ENCODE measurements at regions not wholly inside any gene's neighbourhood (a gene's known extent, or its start where the extent isn't known, plus 50 kb on each side); places are given as distances from the start of the nearest gene placed in this dataset.
"Not testable (repeated sequence)": the region's sequence is repeated elsewhere in the genome, so short reads cannot be mapped to it uniquely, and the experiment has no call there.

DNA sequence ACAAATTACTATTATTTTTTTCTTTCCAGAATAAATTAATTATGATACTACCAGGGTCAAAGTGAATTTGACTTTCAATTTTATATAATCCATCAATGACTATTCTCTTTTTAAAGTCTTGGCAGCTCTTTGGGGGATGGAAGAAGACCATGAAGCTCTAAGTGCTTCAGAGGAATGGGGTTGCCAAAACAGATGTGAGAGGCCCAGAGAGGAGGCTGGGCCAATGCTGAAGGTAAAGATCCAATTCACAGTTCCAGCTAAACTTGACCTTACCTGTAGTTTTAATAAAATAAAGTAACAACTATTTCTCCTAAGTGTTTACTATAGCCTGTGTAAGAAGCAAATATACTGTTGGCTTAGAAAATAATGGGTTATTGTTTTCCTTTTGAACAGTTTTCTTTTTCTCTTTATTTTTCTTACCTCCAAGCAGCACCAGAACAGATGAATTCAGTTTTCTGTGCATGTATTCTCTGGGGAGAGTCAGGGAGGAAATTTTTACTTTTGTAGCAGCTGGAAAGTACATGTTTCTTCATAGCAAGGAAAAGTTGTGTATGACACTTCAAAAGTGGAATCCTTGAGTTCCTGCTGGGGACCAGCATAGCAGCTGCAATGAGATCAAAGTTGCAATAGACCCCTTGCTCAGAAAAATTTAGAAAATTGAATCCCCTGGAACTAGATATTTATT is 104.9 kb downstream of the CEP44 start:
- Mint-ChIP-seq H3K36me3 (ENCODE audit: low read depth) (no peaks in the 10 kb centered on the region), H3K9me3 (no peaks in the 10 kb centered on the region), H3K27me3 (ENCODE audit: low read depth) (peaks cover 4% of the 10 kb centered on the region), H3K4me1 (ENCODE audit: low read depth) (no peaks in the 10 kb centered on the region), H3K4me3 (no peak overlapping the region), H3K27ac (no peak overlapping the region)

DNA sequence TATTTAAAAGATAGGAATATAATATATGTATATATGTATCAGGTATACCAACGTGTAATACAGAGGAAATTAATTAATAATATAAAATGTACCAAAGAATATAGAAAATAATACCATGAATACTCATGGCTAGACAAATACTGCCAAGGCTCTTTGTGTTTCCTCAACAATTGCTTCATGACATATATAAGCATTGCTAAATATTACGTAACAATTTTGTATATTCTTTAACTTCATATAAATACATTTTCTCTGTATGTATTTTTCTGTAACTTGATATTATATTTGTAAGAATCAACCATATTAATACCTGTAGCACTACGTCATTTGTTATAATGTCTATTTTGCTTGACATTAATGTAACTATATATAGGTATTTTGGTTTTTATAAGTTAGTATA is 104.0 kb downstream of the CEP44 start:
- no peak overlapping the region for H3K4me3 Mint-ChIP-seq
- no peak overlapping the region for H3K27ac Mint-ChIP-seq
- no peaks in the 10 kb centered on the region for H3K36me3 Mint-ChIP-seq (ENCODE audit: low read depth)
- H3K27me3 Mint-ChIP-seq (ENCODE audit: low read depth) = peaks cover 4% of the 10 kb centered on the region
- no peaks in the 10 kb centered on the region for H3K4me1 Mint-ChIP-seq (ENCODE audit: low read depth)
- H3K9me3 Mint-ChIP-seq = no peaks in the 10 kb centered on the region

DNA sequence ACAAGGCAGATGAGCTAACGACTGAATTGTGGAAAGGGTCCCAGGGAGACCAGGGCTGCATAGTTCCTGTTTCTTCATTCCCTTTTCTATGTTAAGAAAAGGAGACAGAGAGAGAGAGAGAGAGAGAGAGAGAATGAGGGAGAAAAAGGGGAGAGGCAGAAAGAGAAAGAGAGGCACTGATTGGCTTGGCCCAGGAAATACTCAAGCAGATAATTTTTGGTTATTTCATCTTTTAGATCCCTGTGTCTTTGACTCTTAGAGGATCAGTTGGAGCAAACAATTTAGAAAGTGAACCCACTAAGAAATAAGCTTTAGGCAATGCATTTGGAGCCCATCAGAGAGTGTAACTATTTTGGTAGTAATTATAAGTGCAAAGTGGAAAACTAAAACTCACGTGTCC is 103.4 kb downstream of the CEP44 start:
- no peaks in the 10 kb centered on the region for H3K36me3 Mint-ChIP-seq (ENCODE audit: low read depth)
- no peak overlapping the region for H3K4me3 Mint-ChIP-seq
- H3K4me1 Mint-ChIP-seq (ENCODE audit: low read depth) = no peaks in the 10 kb centered on the region
- peaks cover 4% of the 10 kb centered on the region for H3K27me3 Mint-ChIP-seq (ENCODE audit: low read depth)
- H3K27ac Mint-ChIP-seq = no peak overlapping the region
- no peaks in the 10 kb centered on the region for H3K9me3 Mint-ChIP-seq

DNA sequence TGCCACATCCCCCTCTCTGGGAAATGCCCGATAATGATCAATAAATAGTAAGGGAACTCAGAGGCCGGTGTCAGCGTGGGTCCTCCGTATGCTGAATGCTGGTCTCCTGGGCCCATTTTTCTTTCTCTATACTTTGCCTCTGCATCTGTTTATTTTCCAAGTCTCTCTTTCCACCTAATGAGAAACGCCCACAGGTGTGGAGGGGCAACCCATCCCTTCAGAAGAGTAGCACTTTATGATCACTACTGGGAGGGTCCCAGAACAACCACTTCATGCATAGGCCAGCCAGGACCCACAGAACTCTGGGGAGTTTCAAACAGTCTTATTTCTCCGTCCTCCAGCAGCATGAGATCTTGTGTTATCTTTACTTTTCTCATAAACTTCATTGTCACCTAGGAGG is 100.1 kb downstream of the CEP44 start:
- H3K4me3 Mint-ChIP-seq = no peak overlapping the region
- no peak overlapping the region for H3K27ac Mint-ChIP-seq
- no peaks in the 10 kb centered on the region for H3K4me1 Mint-ChIP-seq (ENCODE audit: low read depth)
- peaks cover 3% of the 10 kb centered on the region for H3K27me3 Mint-ChIP-seq (ENCODE audit: low read depth)
- H3K9me3 Mint-ChIP-seq = no peaks in the 10 kb centered on the region
- no peaks in the 10 kb centered on the region for H3K36me3 Mint-ChIP-seq (ENCODE audit: low read depth)

DNA sequence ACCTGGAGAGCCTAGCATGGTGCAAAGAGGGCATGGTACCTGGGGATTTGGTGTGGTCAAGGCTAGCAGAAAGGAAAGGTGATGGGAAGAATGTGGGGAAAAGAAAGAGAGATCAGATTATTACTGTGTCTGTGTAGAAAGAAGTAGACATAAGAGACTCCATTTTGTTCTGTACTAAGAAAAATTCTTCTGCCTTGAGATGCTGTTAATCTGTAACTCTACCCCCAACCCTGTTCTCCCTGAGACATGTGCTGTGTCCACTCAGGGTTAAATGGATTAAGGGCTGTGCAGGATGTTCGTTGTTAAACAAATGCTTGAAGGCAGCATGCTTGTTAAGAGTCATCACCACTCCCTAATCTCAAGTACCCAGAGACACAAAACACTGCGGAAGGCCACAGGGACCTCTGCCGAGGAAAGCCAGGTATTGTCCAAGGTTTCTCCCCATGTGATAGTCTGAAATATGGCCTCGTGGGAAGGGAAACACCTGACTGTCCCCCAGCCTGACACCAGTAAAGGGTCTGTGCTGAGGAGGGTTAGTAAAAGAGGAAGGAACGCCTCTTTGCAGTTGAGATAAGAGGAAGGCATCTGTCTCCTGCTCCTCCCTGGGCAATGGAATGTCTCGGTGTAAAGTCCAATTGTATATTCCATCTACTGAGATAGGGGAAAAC is 99.4 kb downstream of the CEP44 start:
- not testable (repeated sequence) for H3K4me3 Mint-ChIP-seq; H3K27ac Mint-ChIP-seq; H3K4me1 Mint-ChIP-seq (ENCODE audit: low read depth); H3K36me3 Mint-ChIP-seq (ENCODE audit: low read depth); H3K9me3 Mint-ChIP-seq; H3K27me3 Mint-ChIP-seq (ENCODE audit: low read depth)

Data from T-helper 1 cell treated with Interleukin-12 subunit alpha and Interleukin-12 subunit beta and Interleukin-4 antibody, amounts not matched to agents 30 μg/mL and 1 μg/mL, for 36 hours (primary cell).